GM12865 (cell line): ENCODE measurements at regions not wholly inside any gene's neighbourhood (a gene's known extent, or its start where the extent isn't known, plus 50 kb on each side); places are given as distances from the start of the nearest gene placed in this dataset.
A peak's percentile ranks its signal among the peaks of the same experiment; 100 is the strongest.

Experiments used
- DNase-seq: peaks from one replicate; pipeline ENCODE4 v3.0.0; 2010; ENCODE audit warnings: low read depth
- H3K4me3 ChIP-seq: 2 replicates; pipeline ENCODE4 v1.5.1; 2011; ENCODE audit warnings: mild to moderate bottlenecking, low read depth, low read length, control low read depth
- TF ChIP-seq, protein P1 (sequence below): IDR thresholded peaks from 2 replicates; pipeline ENCODE4 v1.5.1; 2011; ENCODE audit warnings: low read length, control low read depth, low read depth, inconsistent platforms; ENCODE audit not compliant: insufficient read depth; ENCODE audit errors: missing control alignments

DNA sequence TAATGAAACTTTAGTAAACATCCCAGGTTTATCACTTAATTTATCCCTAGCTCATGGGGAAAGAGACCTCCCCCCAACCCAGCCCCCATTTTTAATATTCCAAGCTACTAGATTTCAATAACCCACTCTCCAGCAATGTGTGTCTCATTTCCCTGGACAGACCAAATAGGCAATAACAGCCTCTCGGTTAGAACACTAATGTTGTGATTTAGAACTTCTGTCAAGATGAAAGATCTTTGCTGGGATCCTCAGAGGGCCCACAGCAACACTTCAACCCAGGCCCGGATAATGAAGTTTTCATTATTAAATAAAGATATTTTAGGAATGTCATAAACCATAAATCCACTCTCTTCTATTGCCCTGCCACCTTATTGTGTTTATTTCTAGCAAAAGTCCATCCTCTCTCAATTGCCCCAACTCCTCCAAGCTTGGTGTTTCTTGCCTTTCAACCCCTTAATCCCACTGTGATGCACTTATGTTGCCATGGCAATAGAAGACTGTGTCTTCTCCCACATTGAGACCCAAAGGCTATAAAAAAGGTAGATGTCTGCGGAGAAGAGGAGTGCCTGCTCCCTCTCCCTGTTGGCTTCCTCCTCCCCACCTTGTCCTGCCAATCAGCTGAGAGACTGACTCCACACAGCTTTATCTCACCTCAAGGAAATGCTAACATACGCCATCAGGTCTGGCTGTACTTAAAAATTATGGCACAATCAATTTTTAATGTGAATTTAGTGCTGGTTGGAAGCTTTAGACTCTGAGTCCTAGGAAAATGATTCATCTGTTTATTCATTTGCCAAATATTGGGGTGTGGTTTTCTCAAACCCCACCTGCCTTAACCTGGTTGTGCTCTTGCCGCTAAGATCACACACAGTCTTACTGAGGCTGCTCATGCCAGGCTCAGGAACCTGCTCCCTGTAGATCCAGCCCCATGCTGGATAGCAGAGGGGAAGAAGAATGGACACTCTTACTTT lies 258.3 kb upstream of the CAMK1G start:
- no peak for DNase-seq
- TF ChIP-seq, protein P1, sequence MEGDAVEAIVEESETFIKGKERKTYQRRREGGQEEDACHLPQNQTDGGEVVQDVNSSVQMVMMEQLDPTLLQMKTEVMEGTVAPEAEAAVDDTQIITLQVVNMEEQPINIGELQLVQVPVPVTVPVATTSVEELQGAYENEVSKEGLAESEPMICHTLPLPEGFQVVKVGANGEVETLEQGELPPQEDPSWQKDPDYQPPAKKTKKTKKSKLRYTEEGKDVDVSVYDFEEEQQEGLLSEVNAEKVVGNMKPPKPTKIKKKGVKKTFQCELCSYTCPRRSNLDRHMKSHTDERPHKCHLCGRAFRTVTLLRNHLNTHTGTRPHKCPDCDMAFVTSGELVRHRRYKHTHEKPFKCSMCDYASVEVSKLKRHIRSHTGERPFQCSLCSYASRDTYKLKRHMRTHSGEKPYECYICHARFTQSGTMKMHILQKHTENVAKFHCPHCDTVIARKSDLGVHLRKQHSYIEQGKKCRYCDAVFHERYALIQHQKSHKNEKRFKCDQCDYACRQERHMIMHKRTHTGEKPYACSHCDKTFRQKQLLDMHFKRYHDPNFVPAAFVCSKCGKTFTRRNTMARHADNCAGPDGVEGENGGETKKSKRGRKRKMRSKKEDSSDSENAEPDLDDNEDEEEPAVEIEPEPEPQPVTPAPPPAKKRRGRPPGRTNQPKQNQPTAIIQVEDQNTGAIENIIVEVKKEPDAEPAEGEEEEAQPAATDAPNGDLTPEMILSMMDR: no peak
- no peak overlapping the region for H3K4me3 ChIP-seq

DNA sequence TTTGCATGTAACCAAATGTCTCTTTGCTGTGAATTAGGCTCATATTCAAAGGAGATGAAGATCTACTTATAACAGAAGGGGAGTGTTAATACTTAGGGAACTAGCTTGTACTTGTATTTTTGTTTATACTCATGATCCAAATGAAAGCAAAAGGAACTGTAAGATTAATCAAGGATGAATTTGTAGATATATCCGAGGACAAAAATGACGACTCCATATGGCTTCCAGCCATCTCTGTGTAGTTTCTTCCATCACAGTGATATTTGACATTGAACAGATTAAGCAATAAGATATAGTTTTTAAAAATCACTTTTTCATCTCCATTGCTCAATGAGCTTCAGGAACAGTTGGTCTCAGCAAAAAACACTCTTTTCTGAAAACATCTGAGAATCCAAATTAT lies 257.4 kb upstream of the CAMK1G start:
- TF ChIP-seq, protein P1: no peak
- H3K4me3 ChIP-seq: no peak overlapping the region
- DNase-seq: no peak

DNA sequence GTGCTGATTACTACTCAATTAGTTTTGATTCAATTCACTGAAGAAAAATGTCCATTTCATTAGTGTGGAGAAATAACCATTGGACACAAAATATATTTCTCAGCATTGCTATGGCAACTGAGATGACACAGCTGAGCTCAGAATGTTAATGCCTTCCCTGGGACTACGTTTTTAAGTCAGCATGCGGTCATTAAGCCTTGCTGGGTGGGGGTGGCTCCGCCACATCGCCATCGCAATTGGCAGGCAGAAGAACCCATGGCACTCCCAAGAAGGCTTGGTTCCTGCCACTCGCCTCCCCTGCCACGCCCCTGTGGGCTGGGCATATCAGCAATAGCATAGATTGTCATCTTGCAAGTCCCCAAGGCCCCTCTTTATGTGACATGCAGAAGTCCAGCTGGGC lies 256.7 kb upstream of the CAMK1G start:
- H3K4me3 ChIP-seq: no peak overlapping the region
- DNase-seq: no peak
- TF ChIP-seq, protein P1: no peak

DNA sequence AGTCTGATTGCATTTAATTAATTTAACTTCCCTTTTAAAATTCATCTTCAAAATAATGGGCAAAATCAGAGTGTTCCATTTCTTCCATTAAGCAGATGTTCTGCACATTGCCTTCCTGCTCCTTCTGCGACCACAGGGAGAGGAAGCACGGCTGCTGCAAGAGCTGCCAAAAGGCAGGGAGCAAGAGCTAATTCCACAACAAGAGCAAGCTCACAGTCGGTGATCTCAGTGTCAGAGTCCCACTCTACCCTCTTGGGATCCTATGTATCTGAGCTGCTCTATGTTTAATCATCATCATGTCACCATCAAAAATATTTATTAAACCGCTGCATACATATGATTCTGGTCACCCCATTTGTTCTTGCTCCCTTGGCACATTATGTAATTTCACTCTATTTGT lies 255.3 kb upstream of the CAMK1G start:
- TF ChIP-seq, protein P1: no peak
- no peak overlapping the region for H3K4me3 ChIP-seq
- no peak for DNase-seq

DNA sequence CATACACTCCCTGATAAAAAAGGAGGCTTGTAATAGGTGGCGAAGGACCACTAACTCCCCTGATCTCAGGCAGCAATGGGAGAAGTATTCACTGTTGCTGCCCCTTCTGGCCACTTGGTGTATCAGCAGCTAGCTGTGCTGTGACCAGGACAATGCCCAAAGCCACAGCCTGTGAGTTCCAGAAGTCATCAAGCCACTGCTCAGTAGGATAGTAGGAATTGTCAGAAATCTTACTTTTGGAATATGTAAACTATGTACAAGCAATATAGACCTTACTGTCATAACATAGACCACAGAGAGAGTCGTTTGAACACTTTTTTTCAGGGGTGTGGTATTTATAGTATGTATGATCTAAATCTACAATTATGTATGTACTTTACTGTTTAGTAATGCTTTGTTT lies 248.3 kb upstream of the CAMK1G start:
- TF ChIP-seq, protein P1: peak; percentile 80
- peak; percentile 33 for DNase-seq
- no peak overlapping the region for H3K4me3 ChIP-seq

DNA sequence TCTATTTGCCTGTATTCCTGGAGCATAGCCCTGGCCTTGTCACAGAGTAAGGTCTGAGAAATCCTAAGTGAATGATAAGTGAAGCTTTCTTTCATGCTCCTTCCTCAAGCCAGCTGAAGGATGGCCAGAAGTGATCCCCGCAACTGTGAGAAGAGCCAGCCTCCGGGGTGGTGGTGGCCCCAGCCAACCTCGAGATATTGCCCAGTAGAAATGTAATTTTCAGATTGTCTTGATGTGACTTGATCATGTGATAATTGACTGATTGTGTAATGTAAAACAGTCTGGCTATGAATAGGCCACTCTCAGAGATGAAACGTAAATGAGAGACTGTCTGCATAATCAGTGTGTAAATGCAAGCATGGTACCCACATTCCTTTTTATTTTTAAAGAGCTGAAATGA lies 242.4 kb upstream of the CAMK1G start:
- TF ChIP-seq, protein P1: no peak
- no peak for DNase-seq
- no peak overlapping the region for H3K4me3 ChIP-seq

DNA sequence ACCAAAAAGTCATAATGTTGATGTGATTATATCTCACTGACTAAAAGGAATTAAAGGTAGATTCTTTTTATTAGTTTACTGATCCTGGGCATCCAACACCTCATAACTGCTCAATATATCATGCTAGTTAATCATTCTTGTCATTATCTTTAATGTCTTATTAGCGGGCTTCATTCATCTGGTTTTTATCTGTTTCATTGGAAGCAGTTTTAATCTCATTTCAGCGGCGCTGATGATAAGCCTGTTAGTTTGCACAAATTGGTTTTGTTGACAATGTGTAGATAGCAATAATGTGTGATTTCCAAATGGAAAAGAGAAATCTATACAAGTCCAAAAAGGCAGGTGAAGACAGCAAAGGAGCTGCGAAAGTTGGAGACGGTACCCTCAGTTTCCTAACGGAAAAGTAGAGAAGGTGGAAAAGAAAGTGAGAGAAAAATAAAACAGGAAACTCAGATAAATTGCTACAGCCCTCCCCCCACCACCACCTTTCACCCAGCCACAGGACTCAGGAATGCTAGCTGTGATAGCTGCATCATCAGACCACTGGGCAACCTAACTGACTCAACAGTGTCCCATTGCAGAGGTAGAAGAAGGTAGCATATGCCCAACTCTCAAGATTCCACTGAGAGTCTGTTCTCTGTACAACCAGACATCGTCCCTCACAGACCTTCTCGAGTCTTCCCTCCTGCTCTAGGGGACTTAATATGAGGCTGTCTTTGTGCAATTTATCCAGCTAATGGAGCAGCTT lies 241.7 kb upstream of the CAMK1G start:
- no peak overlapping the region for H3K4me3 ChIP-seq
- DNase-seq: no peak
- TF ChIP-seq, protein P1: no peak
